ENCODE measurements at regions not wholly inside any gene's neighbourhood (a gene's known extent, or its start where the extent isn't known, plus 50 kb on each side); places are given as distances from the start of the nearest gene placed in this dataset.

DNA sequence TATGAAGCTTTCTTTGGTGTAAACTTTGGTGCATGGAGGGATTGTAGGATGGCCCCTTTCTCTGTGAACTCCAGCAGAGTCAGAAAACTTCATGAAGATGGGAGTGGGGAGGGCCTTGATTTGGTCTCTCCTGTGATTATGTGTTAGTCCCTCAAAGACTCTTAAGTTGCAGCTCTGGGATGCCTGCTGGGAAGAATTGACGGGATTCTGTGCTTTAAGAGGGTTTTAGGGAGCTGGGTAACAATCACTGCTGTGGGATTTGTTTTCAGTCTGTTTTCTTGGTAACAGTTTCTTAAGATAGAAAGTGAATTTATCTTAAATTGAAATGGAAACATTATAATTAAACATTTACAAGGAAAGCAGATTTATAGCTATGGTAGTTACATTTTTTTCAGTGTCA lies 378.1 kb downstream of the AACS start:
- no peak for DNase-seq

DNA sequence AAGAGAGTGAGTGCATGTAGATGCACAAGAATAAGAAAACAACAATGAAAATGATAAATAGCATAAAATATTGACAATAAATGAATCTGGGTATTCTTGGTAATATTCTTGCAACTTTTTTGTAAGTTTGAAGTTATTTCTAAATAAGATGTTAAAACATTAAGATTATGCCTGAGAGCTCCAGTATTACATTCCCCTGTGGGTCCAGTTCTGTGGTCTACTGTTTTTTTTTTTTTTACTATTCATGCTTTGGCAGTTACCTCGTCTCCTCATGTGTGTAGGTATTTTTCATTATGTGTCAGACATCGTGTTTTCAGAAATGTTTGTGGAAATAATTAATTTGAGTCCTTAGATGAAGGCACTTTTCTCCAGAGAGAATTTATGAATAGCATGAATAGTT lies 386.2 kb downstream of the AACS start:
- DNase-seq = no peak

DNA sequence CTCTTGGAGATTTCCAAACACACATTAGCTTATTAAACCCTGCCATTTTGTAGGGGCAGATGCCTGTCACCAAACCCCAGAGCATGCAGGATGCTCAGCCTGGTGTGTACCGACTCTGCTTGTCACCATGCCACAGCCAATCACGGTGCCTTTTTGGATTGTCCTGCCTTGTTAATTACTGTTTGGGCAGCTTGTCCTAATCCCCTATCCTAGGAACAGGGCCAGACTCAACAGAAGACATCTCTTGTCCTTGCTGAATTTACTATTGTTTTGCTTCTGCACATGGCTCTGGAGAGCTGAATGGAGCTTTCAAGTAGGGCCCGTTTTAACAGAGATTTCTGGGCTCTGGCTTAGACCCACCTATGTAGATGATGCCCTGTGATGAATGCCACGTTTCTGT lies 388.5 kb downstream of the AACS start:
- no peak for DNase-seq

DNA sequence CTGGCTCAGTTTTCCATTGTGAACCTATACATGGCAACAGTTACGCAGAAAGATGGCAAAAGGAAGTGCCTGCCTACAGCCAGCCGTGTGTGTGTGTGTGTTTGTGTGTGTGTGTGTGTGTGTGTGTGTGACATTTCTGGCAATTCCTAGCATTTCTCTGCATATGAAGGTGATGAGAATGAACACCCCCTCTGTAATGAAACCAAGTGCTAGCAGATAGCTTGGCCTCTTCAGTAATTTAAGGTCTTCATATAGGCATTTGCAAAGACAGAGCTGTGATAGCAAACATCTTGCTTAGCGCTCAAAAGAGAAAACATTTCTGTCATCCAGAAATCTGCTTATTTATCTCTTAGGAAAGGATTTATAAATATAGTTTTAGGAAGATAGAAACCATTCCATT lies 389.1 kb downstream of the AACS start:
- no peak for DNase-seq

DNA sequence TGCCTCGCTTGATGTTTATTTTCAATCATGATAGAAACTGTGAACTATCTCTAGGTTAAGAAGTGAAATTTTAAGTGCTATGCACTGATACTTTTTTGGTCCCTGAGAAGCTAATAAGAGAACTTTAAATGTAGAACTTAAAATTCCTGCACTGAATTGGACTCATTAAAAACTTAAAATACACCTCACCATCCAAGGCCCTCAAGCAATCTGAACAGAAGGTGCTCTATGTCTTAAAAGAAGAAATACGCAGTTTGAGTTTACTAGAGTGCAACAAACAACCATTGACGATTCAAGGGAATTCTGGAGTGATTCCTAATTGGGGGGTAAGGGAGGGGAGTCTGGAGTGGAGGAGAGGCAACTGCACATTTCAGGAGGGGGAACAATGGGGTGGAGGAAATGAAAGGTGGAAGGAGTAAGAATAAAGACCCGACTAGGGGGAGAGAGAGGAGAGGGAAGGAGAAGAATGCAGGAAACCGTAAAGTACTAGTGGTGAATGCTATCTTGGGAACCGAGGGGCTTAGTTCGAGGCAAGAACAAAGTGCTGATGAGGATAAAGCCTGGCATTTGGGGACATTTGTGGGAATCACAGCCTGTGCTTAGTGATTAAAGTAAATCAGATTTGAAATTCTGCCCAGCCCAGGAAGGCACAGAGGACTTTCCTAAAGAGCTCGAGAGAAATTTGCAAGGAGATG lies 389.7 kb downstream of the AACS start:
- no peak for DNase-seq

DNA sequence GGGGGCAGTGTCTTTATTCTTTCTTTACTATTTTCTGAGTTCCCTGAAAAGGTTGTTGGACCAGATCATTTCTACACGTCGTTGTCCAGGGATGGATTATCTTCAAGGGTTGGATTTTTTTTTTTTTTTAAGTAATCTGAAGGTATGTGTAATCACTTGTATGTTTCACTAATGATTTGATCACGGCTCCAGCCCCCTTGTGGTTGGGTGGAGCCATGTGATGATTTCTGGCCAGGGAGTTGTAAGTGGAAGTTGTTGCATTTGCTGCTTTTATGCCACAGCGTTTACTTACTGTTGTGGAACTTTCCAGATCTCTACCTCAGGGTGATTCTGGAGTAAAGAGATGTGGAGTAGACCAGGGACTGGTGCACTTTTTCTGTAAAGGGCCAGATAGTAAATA lies 390.3 kb downstream of the AACS start:
- no peak for DNase-seq

DNA sequence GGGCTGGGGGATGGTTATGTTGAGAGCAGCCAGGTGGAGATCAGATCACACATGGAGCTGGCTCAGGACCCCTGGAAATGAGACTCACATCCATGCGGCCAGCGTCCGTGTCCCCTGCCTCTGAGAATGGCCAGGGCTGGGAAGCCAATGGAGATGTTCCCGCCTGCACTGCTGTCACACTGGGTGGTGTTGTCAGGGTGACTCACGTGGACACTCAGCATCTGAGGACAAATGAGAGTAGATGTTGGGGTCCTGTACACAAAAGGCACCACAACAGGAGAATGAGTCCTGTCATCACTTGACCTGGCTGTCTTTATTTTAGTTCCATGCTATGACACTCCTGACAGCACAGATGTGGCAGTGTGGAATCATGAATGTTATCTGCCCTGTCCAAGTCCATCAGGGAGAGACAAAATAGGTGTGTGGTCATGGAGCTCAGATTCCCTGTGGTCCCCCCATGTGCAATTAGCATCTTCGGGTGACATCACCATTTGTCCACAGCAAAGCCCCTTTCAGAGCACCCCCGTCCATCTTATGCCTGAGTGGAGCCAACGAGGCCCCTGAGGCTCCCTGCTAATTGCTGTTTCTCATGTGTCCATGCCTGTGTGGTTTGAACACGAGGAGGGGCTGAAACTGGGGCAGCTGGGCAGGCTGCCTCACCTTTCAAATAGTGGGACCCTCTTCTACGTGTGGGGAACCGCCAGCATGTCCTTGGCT lies 393.5 kb downstream of the AACS start:
- no peak for DNase-seq

DNA sequence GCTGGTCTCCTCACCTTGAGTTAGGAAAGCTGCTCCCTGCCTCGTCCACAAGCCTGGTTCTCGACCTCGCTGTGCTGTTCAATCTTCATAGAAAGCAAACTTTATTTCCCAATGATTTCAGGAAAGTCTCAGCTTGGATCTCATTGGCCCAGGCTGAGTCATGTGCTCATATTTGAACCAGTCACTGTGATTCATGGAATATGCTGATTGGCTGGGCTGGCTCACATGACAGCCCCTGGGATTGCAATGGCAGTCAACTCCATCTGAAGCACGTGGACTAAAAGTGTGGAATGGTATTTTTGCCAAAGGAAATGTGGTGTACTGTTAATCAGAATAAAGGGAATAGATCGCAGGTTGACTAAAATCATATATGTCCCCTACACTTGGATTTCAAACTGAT lies 396.6 kb downstream of the AACS start:
- no peak for DNase-seq

DNA sequence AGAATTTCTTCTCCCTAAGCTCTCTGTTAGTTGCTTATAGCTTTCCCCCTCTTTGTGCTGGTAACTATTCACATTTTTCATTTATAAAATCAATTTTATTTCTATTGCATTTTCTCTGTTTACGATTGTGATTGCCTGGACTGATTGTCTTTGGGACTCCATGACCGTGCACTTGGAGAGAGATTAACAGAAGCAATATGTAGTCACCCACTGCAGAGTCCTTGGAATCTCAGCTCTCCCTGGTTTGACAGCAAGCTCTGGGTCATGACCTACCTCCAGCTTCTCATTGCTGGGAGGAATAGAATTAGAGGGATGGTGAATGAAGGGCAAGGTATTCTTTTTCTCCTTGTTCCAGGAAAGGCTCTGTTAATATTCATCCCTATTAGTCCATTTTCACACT lies 398.2 kb downstream of the AACS start:
- DNase-seq = no peak

DNA sequence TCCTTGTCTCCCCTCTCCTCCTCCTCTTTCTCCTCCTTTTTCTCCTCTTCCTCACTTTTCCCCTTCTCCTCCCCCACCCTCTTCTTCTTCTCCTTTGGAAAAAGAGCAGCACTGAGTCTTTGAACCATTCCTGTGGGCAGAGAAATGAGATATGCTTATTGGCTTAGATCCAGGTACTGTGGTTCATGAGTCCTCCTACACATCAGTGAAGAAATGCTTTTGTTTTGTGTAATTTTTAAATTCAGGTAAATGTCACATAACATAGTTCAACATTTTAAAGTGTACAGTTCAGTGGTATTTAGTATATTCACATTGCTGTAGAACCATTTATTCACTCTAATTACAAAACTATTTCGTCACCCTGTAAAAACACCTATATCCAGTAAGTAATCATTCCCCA lies 402.1 kb downstream of the AACS start:
- DNase-seq = no peak

DNA sequence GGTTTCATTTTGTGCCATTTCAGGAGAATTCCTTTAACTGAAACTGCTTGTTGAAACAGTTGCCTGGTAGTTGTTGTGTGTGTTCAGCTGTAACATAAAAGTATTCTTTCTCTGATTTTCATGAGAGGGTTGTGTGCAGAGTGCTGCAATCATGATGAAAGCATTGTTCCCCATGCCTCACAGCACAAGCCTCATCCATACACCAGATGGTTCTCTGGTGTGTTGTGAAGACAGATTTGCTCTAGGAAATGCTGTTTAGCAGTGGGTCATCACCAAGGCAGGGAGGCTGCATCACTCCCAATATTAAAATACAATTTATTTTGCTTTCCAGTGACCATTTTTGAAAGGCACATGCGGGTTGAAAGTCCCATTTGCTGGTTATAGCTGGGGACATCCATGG lies 404.4 kb downstream of the AACS start:
- no peak for DNase-seq

DNA sequence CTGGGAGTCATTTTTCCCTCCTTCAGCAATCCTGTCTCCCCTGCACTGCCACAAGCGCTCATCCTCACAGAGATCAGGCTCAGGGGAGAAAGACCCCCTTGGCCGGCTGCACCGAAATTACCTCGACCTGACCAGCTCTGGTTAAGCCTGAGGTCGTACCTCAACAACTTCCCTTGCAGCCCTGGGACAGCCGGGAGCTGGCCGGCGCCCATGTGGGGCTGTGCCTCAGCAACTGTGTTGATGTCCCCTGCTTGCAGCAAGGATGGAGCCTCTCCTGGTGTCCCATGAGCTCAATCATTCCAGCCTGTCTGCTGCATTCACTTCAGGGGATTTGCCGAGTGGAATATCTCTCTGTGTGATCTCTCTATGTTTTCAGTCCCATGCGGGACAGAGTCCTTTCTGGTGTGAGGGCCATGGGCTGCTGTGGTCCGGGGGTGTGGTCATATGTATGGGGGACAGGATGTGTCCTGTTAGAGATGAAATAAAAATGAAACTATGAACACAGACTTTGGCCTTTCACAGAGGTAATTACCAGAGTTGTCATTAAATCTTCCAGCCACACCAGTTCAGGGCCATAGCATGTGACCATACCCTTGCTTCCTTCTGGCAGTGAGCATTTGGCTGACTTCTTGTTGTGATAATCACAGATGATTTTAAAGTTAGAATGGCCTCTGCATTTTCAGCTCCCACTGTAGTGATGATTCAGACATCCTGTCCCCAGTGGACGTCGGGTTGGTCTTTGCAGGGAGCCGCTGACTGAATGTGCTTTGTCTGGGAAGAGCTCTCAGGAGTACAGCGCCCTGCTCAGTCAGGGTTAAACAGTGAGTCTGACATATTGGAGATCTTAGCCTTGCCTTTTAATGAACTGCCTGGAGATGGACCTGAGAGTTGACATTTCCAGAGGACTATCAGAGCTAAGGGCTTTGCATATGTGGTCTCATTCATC lies 405.9 kb downstream of the AACS start:
- no peak for DNase-seq

DNA sequence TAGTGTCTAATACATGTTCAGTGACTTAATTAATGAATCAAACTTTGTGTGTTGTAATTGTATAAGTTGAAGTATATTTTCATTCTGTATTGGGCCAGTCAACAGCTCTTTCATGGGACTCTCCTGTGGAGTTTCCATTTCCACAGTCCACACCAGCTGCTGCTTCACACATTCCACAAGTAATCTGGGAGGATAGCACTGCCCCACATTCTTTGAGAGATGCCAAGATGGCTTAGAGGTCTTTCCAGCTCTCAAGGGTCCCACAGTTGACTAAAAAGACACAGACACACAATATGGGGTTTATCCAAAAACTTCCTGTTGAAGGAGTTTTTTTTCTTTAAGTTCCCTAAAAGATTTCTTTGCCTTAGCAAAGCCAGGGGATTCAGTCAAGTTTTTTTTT lies 408.3 kb downstream of the AACS start:
- no peak for DNase-seq

DNA sequence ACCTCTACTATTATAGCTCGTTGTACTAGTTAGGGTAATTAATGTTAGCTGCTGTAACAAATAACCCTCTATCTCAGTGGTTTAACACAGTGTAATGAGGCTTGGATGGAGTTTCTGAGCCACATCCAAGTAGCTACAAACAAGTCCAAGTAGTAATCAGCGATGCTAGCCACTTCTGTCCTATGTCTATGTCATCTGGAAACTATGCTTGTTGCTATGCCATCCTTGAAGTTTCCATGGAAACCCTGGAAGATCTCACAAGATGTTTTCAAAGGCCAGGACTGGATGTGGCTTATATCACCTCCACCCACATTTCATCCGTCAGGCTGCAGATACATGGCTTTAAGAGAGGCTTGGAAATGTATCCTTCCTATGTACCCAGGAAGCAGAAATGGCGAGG lies 422.1 kb downstream of the AACS start:
- DNase-seq = no peak

DNA sequence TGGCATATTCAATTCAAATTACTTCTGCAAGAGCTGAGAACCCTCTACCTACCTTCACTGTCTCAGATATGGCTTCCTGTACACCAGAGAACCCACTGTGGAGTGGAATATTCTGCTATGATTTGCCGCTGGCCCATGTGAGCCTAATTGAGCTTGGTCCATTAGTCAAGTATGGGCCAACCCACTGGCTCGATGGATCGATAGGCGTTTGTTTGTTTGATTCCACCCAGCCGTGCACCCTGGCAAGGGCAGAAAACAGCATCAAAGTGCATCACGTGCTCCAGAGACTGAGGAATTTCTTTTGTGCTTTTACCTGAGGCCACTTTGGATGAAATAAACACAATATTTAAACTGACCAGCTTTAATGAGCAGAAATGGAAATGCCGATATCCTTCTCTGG lies 426.3 kb downstream of the AACS start:
- DNase-seq = no peak

DNA sequence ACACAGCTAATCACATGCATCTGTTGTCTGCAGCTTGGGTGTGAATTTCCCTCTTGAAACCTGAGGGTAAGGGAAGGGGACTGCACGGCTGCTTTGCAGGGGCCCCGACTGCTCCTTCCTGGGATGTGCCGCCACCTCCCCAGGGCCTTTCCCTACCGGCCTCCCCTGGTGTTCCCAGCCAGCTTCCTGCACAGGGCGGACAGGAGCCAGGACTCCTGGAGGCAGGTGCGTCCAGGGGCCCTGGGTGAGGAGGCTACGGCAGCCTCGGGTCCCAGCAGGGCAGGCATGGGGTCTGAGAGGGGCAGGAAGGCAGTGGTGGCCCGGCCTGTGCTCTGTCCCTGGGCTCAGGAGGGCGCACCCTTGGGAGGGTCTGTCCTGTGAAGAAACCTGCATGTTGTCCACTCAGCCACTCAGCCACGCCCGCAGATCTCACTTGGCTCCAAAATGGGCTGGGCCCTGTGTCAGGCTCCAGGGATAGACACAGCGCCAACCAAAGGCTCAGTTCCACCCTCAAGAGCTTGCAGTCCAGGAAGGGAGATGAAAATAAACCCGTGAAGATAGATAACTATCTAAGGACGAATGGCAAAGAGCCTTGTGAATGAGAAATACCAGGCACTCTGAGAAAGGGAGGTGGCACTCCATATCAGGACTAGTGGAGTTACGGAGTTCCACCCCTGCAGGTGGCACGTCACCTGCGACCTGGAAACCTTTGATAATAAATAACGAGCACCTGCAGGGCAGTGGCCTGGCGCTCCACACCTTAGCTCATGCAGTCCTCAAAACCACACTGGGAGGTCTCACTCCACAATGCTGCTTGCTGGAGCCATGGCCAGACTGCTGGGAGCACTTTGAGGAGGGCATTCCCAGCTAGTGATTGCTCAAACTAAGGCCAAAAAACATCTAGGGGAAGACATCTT lies 427.4 kb downstream of the AACS start:
- no peak for DNase-seq

DNA sequence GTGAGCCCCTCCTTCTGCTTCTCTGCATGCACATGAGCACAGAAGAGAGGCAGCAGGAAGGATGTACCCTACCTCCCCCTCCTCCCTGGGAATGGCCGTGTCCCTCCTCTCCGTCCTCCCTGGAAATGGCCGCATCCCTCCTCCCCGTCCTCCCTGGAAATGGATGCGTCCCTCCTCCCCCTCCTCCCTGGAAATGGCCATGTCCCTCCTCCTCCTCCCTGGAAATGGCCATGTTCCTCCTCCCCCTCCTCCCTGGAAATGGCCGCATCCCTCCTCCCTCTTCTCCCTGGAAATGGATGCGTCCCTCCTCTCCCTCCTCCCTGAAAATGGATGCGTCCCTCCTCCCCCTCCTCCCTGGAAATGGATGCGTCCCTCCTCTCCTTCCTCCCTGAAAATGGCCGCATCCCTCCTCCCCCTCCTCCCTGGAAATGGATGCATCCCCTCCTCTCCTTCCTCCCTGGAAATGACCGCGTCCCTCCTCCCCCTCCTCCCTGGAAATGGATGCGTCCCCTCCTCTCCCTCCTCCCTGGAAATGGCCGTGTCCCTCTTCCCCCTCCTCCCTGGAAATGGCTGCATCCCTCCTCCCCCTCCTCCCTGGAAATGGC lies 428.6 kb downstream of the AACS start:
- no peak for DNase-seq

DNA sequence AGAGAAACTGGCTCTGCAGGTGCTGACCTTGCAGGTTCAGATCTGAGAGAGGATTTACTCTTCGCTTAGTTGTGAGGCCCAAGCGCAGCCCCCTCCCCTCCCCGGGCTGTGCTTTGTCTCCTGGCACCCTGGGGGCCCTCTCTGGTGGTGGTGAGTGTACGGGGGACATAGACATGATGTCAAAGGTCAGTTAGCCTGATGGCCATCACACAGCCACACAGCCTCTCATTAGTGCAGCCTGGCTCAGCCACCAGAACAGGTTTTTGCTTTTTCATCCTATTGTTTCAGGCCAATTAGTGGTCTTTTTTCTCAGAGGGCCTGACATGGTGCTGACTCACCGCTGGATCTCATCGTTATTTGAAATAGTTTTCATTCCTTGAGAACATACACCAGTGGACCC lies 437.9 kb downstream of the AACS start:
- DNase-seq = no peak

DNA sequence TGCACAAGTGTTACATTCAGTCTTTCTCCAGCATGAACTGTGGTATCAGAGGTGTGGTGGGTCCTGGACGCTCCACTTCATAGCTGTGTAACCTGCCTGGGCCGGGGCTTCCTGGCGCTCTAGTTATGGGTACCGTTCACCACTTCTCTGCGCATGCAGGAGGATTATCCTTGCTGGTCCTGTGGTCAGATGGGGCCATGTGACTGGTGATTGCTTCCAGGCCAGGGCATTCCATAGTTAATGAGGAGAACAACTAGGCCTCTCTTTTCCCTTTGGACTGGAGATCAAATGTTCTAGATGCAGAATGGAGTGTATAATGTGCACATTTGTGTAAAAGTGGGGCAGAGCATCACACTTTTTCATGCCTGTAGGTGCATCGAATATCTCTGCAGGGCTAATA lies 444.0 kb downstream of the AACS start:
- no peak for DNase-seq

DNA sequence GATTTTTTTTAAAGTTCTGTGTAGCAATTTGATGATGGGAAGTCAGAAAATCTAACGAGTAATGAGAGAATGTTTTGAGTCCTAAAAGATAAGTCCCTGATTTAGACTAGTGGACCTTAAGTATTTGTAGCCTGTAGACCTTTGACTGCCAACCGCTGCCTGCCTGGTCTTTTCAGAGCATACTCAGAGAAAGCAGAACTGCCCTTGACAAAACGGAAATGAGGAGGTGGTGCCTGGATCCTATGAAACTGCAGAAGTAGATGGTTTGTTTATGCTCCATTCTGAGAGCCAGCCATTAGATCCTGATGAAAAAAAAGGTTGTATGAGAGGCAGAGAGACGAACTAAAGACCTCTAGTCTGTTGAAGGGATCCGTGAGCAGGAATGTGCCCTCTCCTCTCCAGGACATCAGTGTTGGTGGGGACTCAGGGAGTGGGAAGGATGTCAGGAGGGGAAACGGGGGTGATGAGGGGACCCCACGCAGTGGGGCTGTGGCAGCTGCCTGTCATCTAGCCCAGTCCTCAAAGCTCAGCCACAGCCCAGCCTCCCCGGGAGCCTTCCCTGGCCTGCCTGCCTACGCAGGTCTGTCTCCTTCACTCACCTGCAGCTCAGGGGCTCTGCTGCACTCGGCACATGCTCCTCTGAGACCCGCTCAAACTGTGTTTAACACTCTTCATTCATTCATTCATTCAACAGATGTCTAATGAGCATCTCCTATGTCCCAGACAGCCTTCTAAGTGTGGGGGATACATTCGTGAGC lies 447.5 kb downstream of the AACS start:
- no peak for DNase-seq

DNA sequence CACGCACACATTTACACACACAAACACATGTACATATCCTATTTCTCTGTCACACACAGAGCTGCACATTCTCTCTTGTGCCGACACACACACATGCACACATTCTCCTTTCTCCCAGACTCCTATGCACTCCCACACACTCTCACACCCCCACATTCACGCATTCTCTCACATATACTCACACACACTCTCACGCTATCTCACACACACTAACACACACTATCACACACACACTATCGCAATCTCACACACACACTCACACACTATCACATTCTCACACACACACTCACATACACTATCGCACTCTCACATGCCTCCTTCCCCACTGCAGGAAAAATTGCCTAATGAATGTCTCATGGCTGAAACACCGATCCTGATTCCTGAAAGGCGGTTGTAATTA lies 450.7 kb downstream of the AACS start:
- no peak for DNase-seq

DNA sequence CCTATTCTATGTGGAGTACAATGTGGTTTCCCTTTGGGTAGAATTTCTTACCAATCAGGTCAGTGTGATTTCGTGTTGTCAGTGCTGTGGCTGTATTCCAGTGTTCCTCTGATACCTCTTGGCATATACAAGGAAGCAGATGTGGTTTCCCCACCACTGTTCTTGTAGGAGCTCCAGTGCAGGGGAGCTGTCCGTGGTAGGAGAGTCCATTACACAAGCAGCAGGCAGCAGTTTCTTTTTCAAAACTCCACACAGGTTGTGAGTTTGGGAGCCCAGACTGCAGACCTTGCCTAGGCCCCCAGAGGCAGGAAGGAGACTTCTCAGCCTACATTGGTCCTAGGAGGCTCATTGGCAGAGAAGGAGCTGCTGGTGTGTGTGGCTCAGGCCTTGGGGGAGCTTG lies 452.8 kb downstream of the AACS start:
- no peak for DNase-seq
